Mammary epithelial cell (primary cell): ENCODE measurements at regions not wholly inside any gene's neighbourhood (a gene's known extent, or its start where the extent isn't known, plus 50 kb on each side); places are given as distances from the start of the nearest gene placed in this dataset.

ENCODE experiments used
- EZH2 ChIP-seq: IDR thresholded peaks from 2 replicates; pipeline ENCODE4 v1.6.1; 2012; ENCODE audit warnings: low read length, inconsistent platforms, borderline replicate concordance
- TF ChIP-seq, protein P1 (sequence below), 2 donors: IDR thresholded peaks in 1 of 2; conservative IDR thresholded peaks in 1 of 2; 2 replicates each; pipeline ENCODE4 v1.5.1; 2011 to 2012; ENCODE audit warnings: inconsistent platforms in 2 of 2, low read length in 2 of 2, mild to moderate bottlenecking in 2 of 2, control low read depth in 1 of 2, low read depth in 1 of 2; ENCODE audit not compliant: insufficient read depth in 1 of 2; ENCODE audit errors: extremely low read depth in 1 of 2

DNA sequence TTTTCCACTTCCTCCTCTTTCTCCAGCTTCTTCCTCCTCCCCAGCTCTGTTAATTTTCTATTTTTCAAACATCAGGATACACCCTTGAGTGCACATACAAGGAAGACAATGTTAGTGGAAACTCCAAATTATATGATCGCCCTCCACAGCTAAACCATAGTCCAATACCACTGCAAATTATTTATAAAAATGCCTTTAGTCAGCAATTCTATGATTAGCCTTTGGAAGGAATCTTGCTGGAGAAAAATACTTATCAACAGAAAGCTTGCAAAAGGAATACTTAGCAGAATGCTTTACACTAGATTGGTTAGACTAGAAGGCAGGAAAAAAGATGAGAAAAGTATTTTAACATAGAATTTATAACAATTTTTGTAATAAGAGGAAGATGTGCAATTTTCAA, 178.9 kb downstream of the FAM124B start:
- TF ChIP-seq, protein P1, sequence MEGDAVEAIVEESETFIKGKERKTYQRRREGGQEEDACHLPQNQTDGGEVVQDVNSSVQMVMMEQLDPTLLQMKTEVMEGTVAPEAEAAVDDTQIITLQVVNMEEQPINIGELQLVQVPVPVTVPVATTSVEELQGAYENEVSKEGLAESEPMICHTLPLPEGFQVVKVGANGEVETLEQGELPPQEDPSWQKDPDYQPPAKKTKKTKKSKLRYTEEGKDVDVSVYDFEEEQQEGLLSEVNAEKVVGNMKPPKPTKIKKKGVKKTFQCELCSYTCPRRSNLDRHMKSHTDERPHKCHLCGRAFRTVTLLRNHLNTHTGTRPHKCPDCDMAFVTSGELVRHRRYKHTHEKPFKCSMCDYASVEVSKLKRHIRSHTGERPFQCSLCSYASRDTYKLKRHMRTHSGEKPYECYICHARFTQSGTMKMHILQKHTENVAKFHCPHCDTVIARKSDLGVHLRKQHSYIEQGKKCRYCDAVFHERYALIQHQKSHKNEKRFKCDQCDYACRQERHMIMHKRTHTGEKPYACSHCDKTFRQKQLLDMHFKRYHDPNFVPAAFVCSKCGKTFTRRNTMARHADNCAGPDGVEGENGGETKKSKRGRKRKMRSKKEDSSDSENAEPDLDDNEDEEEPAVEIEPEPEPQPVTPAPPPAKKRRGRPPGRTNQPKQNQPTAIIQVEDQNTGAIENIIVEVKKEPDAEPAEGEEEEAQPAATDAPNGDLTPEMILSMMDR (conservative IDR thresholded peaks at IDR 0.05 in 1 of 2, IDR thresholded peaks at IDR 0.05 in 1 of 2; ENCODE audit: extremely low read depth in 1 of 2, insufficient read depth in 1 of 2, low read depth in 1 of 2, low read length in 2 of 2): no peak
- TF ChIP-seq EZH2: no peak
